RWPE2 (cell line): ENCODE measurements at regions not wholly inside any gene's neighbourhood (a gene's known extent, or its start where the extent isn't known, plus 50 kb on each side); places are given as distances from the start of the nearest gene placed in this dataset.

Source experiments
- ATAC-seq: fragments of 200-7000 bp; cut with Tn5 transposase; 3 replicates; pipeline ENCODE4 v1.9.1; 2021; ENCODE audit warnings: low read depth
- DNase-seq: peaks from one replicate; pipeline ENCODE4 v3.0.0-alpha.2; 2020; ENCODE audit warnings: low spot score
- H3K27ac ChIP-seq: fragments of 450-650 bp; 2 replicates; pipeline ENCODE4 v1.5.1; 2017; ENCODE audit warnings: mild to moderate bottlenecking; ENCODE audit not compliant: poor library complexity, severe bottlenecking
- H3K27me3 ChIP-seq: fragments of 250-450 bp; sonication (Bioruptor Pico); 2 replicates; pipeline ENCODE4 v1.5.1; 2021; ENCODE audit warnings: mild to moderate bottlenecking, moderate library complexity; ENCODE audit not compliant: insufficient read depth, poor library complexity, severe bottlenecking
- H3K36me3 ChIP-seq: fragments of 250-450 bp; sonication (Bioruptor Pico); 2 replicates; pipeline ENCODE4 v1.5.1; 2020; ENCODE audit warnings: low read depth, mild to moderate bottlenecking, moderate library complexity
- H3K4me1 ChIP-seq: fragments of 250-450 bp; sonication (Bioruptor Pico); 2 replicates; pipeline ENCODE4 v1.5.1; 2021; ENCODE audit warnings: mild to moderate bottlenecking, moderate library complexity; ENCODE audit not compliant: insufficient read depth, poor library complexity, severe bottlenecking
- H3K4me3 ChIP-seq: fragments of 250-450 bp; sonication (Bioruptor Pico); 2 replicates; pipeline ENCODE4 v1.5.1; 2021; ENCODE audit warnings: mild to moderate bottlenecking, moderate library complexity; ENCODE audit not compliant: severe bottlenecking
- H3K9me3 ChIP-seq: fragments of 250-450 bp; sonication (Bioruptor Pico); 2 replicates; pipeline ENCODE4 v1.5.1; 2021; ENCODE audit warnings: mild to moderate bottlenecking, moderate library complexity; ENCODE audit not compliant: severe bottlenecking
- TF ChIP-seq, protein P1 (sequence below): fragments of 450-650 bp; IDR thresholded peaks from one replicate; pipeline ENCODE4 v1.5.1; 2017; ENCODE audit warnings: mild to moderate bottlenecking, moderate library complexity; ENCODE audit not compliant: poor library complexity, severe bottlenecking

DNA sequence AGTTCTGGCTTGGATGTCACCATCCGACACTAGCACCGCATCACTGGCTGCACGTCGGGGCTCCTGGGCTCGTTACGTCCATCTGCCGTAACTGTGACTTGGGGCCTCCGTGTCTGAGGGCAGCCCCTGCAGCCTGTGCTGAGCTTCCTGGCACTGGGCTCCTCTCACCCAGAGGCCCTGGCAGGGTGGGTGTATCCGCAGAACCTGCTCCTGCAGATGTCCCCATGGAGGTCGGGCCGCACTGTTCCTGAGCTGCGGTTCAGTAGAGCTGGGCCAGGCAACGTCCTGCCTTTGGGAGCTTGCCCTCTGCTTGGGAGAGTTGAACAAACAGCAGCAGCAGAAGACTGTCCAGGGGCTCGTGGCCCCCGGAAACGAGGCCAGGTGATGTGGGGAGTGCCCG is 71.4 kb downstream of the RGS12 start:
- ATAC-seq (no peak), DNase-seq (no peak)
- Histone ChIP-seq H3K4me1 (no peaks in the 10 kb centered on the region), H3K27me3 (no peaks in the 10 kb centered on the region), H3K9me3 (no peaks in the 10 kb centered on the region), H3K4me3 (no peak overlapping the region), H3K36me3 (no peaks in the 10 kb centered on the region), H3K27ac (no peak overlapping the region)
- TF ChIP-seq, protein P1, sequence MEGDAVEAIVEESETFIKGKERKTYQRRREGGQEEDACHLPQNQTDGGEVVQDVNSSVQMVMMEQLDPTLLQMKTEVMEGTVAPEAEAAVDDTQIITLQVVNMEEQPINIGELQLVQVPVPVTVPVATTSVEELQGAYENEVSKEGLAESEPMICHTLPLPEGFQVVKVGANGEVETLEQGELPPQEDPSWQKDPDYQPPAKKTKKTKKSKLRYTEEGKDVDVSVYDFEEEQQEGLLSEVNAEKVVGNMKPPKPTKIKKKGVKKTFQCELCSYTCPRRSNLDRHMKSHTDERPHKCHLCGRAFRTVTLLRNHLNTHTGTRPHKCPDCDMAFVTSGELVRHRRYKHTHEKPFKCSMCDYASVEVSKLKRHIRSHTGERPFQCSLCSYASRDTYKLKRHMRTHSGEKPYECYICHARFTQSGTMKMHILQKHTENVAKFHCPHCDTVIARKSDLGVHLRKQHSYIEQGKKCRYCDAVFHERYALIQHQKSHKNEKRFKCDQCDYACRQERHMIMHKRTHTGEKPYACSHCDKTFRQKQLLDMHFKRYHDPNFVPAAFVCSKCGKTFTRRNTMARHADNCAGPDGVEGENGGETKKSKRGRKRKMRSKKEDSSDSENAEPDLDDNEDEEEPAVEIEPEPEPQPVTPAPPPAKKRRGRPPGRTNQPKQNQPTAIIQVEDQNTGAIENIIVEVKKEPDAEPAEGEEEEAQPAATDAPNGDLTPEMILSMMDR = no peak

DNA sequence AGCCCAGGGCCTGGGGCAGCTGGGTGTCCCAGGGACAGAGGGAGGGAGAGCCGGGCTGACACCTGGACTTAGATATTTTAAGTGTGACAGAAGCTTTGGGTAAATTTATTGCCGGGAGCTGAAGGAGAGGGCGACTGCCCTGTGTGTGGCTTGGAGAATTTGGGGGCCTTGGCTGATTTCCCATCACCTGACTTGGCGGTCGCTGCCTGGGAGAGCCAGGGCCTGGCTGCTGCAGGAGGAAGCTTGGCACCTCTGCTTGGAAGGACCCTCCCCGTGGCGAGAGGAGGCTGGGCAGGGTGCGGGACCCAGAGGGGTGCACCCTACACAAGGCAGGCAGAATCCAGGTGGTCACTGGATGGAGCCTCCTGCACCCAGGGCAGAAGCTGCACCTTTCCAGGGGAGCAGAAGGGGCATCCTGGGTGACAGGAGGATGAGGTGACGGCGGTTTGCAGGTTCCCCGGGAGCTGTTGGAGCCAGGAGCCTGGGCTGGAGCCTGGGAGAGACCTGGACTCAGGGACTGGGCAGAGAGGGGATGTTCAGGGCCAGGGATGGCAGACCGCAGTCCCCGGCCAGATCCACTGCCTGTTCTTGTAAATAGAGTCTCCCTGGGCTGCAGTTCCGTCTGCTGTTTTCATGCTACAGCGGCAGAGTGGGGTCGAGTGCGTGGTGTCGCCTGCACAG is 72.0 kb downstream of the RGS12 start:
- Histone ChIP-seq H3K4me3 (no peak overlapping the region), H3K4me1 (peaks cover 6% of the 10 kb centered on the region), H3K27ac (no peak overlapping the region), H3K27me3 (no peaks in the 10 kb centered on the region), H3K36me3 (no peaks in the 10 kb centered on the region), H3K9me3 (no peaks in the 10 kb centered on the region)
- TF ChIP-seq, protein P1 = no peak
- no peak for ATAC-seq
- DNase-seq = no peak

DNA sequence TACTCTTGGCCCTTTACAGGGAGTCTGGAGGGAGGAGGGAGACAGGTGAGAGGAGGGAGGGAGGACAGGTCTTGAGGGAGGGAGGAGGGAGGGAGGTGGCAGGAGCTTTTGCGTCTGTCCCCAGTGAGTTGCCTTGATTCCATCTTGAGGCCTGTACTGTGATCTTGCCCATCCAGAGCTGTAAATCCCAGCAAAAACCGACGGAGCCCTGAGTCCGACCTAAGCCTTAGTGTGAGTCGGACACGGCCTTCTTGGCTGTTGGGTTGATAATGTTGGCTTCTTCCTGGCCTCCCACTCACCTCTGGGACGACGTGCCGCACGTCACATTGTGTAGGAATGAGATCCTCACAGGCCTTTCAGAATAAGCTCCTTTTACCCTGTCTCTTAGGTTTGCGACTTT is 72.5 kb downstream of the RGS12 start:
- H3K4me3 ChIP-seq = no peak overlapping the region
- peaks cover 11% of the 10 kb centered on the region for H3K4me1 ChIP-seq
- H3K36me3 ChIP-seq = no peaks in the 10 kb centered on the region
- TF ChIP-seq, protein P1 = no peak
- H3K9me3 ChIP-seq = no peaks in the 10 kb centered on the region
- DNase-seq (no peak), ATAC-seq (no peak)
- no peaks in the 10 kb centered on the region for H3K27me3 ChIP-seq
- no peak overlapping the region for H3K27ac ChIP-seq

DNA sequence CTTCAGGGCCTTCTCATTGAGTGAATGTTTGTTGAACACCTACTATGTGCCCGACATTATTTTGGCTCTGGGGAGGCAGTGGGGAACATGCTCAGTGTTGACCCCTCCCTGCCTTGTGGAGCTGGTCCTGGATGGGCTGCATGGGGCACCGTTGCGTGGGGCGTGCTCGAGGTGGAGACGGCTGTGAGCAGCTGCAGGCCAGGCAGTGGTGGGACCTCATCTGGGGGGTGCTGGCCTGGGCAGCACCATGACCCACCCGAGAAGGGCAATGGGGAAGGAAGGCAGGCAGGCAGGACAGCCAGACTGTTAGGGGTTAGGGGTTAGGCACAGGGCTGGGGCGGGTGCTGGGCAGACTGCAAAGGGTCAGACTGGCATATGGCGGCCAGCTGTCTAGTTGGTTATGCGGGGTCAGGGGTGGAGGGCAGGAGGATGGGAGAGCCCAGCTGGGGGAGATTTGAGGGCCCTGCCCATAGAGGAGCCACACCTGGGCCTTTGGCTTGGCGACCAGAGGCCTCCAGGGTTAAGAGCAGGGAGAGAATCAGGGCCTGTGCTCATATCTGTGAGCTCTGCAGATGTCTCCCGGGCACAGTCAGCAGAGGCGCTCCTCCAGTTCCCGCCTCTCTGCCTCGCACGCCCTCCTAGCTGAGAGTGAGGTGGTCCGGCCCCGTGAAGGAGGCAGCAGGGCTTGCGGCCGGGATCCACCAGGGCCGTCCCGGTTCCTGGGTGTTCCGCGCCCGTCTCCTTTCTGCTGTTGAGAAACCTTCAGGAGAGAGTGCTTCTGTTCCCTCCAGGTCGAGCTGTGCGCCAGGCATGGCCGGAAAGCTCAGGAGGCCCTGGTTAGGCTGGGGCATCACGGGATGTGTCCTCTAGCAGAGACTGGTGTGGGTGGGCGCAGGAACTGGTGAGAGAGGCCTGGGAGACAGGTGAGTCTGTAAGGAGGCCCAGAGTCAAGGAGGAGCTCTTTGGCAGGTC is 73.3 kb downstream of the RGS12 start:
- H3K4me1 ChIP-seq = peaks cover 13% of the 10 kb centered on the region
- no peak overlapping the region for H3K4me3 ChIP-seq
- ATAC-seq (no peak), DNase-seq (peak; percentile 47)
- TF ChIP-seq, protein P1 = no peak
- no peaks in the 10 kb centered on the region for H3K36me3 ChIP-seq
- H3K9me3 ChIP-seq = no peaks in the 10 kb centered on the region
- H3K27ac ChIP-seq = no peak overlapping the region
- no peaks in the 10 kb centered on the region for H3K27me3 ChIP-seq
